Osteocyte (in vitro differentiated cells): ENCODE measurements at regions not wholly inside any gene's neighbourhood (a gene's known extent, or its start where the extent isn't known, plus 50 kb on each side); places are given as distances from the start of the nearest gene placed in this dataset.

Experiments
- DNase-seq: peaks from one replicate; pipeline ENCODE4 v3.0.0; 2021; ENCODE audit warnings: mixed read lengths; ENCODE audit not compliant: unreplicated experiment; ENCODE audit errors: extremely low spot score
- H3K27ac Mint-ChIP-seq: one replicate; pipeline ENCODE4 v1.8.0; 2021; ENCODE audit warnings: mild to moderate bottlenecking, mixed read lengths; ENCODE audit not compliant: unreplicated experiment
- H3K27me3 Mint-ChIP-seq: one replicate; pipeline ENCODE4 v1.8.0; 2021; ENCODE audit warnings: mixed read lengths; ENCODE audit not compliant: unreplicated experiment
- H3K36me3 Mint-ChIP-seq: one replicate; pipeline ENCODE4 v1.8.0; 2021; ENCODE audit warnings: mixed read lengths; ENCODE audit not compliant: unreplicated experiment
- H3K4me1 Mint-ChIP-seq: one replicate; pipeline ENCODE4 v1.8.0; 2021; ENCODE audit warnings: mixed read lengths; ENCODE audit not compliant: unreplicated experiment
- H3K4me3 Mint-ChIP-seq: one replicate; pipeline ENCODE4 v1.8.0; 2021; ENCODE audit warnings: mild to moderate bottlenecking, moderate library complexity, mixed read lengths; ENCODE audit not compliant: unreplicated experiment
- H3K9me3 Mint-ChIP-seq: one replicate; pipeline ENCODE4 v1.8.0; 2021; ENCODE audit warnings: mixed read lengths; ENCODE audit not compliant: unreplicated experiment
- CTCF ChIP-seq: fragments of 200-600 bp; sonication (generic); IDR thresholded peaks from 2 replicates; pipeline ENCODE4 v1.5.0; 2021; ENCODE audit warnings: antibody characterized with exemption, mild to moderate bottlenecking, moderate library complexity

- Mint-ChIP-seq H3K9me3 (peaks cover 28% of the 10 kb centered on the region), H3K4me1 (no peaks in the 10 kb centered on the region), H3K27me3 (no peaks in the 10 kb centered on the region), H3K4me3 (no peak overlapping the region), H3K36me3 (no peaks in the 10 kb centered on the region), H3K27ac (no peak overlapping the region)
- no peak for TF ChIP-seq CTCF
- DNase-seq: no peak
These were observed 219.7 kb upstream of the PLD5 start for GRCh38 chr1:242743983-242744780.

GRCh38 chr1:242738702-242739645, 214.5 kb upstream of the PLD5 start:
- Mint-ChIP-seq H3K9me3 (peaks cover 28% of the 10 kb centered on the region), H3K4me1 (no peaks in the 10 kb centered on the region), H3K27ac (no peak overlapping the region), H3K27me3 (no peaks in the 10 kb centered on the region), H3K36me3 (no peaks in the 10 kb centered on the region), H3K4me3 (no peak overlapping the region)
- no peak for DNase-seq
- TF ChIP-seq CTCF: no peak

GRCh38 chr1:242736611-242737010, 212.1 kb upstream of the PLD5 start:
- Mint-ChIP-seq H3K27me3 (no peaks in the 10 kb centered on the region), H3K27ac (no peak overlapping the region)
- TF ChIP-seq CTCF: no peak

GRCh38 chr1:242735323-242735722, 210.8 kb upstream of the PLD5 start:
- TF ChIP-seq CTCF: no peak
- no peak for DNase-seq
- Mint-ChIP-seq H3K36me3 (no peaks in the 10 kb centered on the region), H3K27me3 (no peaks in the 10 kb centered on the region), H3K9me3 (peaks cover 5% of the 10 kb centered on the region), H3K4me1 (no peaks in the 10 kb centered on the region), H3K4me3 (no peak overlapping the region), H3K27ac (no peak overlapping the region)

More at GRCh38 chr1:242736611-242737010, 212.1 kb upstream of the PLD5 start:
- Mint-ChIP-seq H3K36me3 (no peaks in the 10 kb centered on the region), H3K9me3 (peaks cover 12% of the 10 kb centered on the region), H3K4me3 (no peak overlapping the region), H3K4me1 (no peaks in the 10 kb centered on the region)
- DNase-seq: no peak

- no peak overlapping the region for H3K4me3 Mint-ChIP-seq
- H3K27ac Mint-ChIP-seq: no peak overlapping the region
- no peaks in the 10 kb centered on the region for H3K36me3 Mint-ChIP-seq
- DNase-seq: no peak
- no peaks in the 10 kb centered on the region for H3K27me3 Mint-ChIP-seq
- no peaks in the 10 kb centered on the region for H3K4me1 Mint-ChIP-seq
- no peak for TF ChIP-seq CTCF
- no peaks in the 10 kb centered on the region for H3K9me3 Mint-ChIP-seq
These were observed 206.9 kb upstream of the PLD5 start for GRCh38 chr1:242731446-242731845.
